CD8-positive, alpha-beta memory T cell (primary cell): ENCODE measurements at regions not wholly inside any gene's neighbourhood (a gene's known extent, or its start where the extent isn't known, plus 50 kb on each side); places are given as distances from the start of the nearest gene placed in this dataset.

ENCODE experiments used
- CTCF ChIA-PET: fragments of 350-600 bp; sonication (Branson Sonifier 250); formaldehyde crosslinking; loops from one replicate; lab custom pipeline; 2021; ENCODE audit warnings: antibody characterized with exemption; lab: Charles Lee
- POLR2A ChIA-PET: fragments of 350-600 bp; sonication (Branson Sonifier 250); formaldehyde crosslinking; loops from one replicate; lab custom pipeline; 2021; ENCODE audit warnings: antibody characterized with exemption; lab: Charles Lee
- DNase-seq, 5 donors: peaks; one replicate each; pipeline versions ENCODE4 v3.0.0 to v3.0.0-alpha.2; 2020 to 2022; ENCODE audit warnings: mixed read lengths in 1 of 5
- H3K27ac ChIP-seq: one replicate; pipeline ENCODE4 v1.7.0; 2013; ENCODE audit warnings: low read depth, mild to moderate bottlenecking, low read length, moderate library complexity
- H3K27me3 ChIP-seq: 2 replicates; pipeline ENCODE4 v1.7.0; 2013; ENCODE audit warnings: low read length, mild to moderate bottlenecking; ENCODE audit not compliant: insufficient read depth, poor library complexity, severe bottlenecking
- H3K36me3 ChIP-seq: 2 replicates; pipeline ENCODE4 v1.7.0; 2013; ENCODE audit warnings: mild to moderate bottlenecking, low read length, moderate library complexity; ENCODE audit not compliant: insufficient read depth
- H3K4me1 ChIP-seq: 2 replicates; pipeline ENCODE4 v1.7.0; 2013; ENCODE audit warnings: mild to moderate bottlenecking, low read length, moderate library complexity; ENCODE audit not compliant: insufficient read depth
- H3K4me3 ChIP-seq: 2 replicates; pipeline ENCODE4 v1.7.0; 2013; ENCODE audit warnings: mild to moderate bottlenecking, low read length
- H3K9me3 ChIP-seq: 2 replicates; pipeline ENCODE4 v1.7.0; 2013; ENCODE audit warnings: mild to moderate bottlenecking, low read length
- H3K27ac Mint-ChIP-seq, 8 donors: one replicate each; pipeline ENCODE4 v1.8.0; 2020 to 2021; ENCODE audit warnings: mixed read lengths in 8 of 8, mild to moderate bottlenecking in 6 of 8, inconsistent platforms in 3 of 8, moderate library complexity in 3 of 8
- H3K27me3 Mint-ChIP-seq, 2 donors: one replicate each; pipeline ENCODE4 v1.8.0; 2020 to 2021; ENCODE audit warnings: mixed read lengths in 2 of 2, mild to moderate bottlenecking in 1 of 2, moderate library complexity in 1 of 2
- H3K36me3 Mint-ChIP-seq, 3 donors: one replicate each; pipeline ENCODE4 v1.8.0; 2020 to 2021; ENCODE audit warnings: mixed read lengths in 3 of 3, inconsistent platforms in 1 of 3, mild to moderate bottlenecking in 1 of 3
- H3K4me1 Mint-ChIP-seq, 3 donors: one replicate each; pipeline ENCODE4 v1.8.0; 2020 to 2021; ENCODE audit warnings: mixed read lengths in 3 of 3, inconsistent platforms in 1 of 3, mild to moderate bottlenecking in 1 of 3
- H3K4me3 Mint-ChIP-seq, 7 donors: one replicate each; pipeline ENCODE4 v1.8.0; 2020 to 2021; ENCODE audit warnings: mixed read lengths in 7 of 7, mild to moderate bottlenecking in 6 of 7, moderate library complexity in 4 of 7, inconsistent platforms in 2 of 7
- H3K9me3 Mint-ChIP-seq, 5 donors: one replicate each; pipeline ENCODE4 v1.8.0; 2020 to 2022; ENCODE audit warnings: mixed read lengths in 5 of 5, mild to moderate bottlenecking in 3 of 5, moderate library complexity in 2 of 5, inconsistent platforms in 1 of 5

GRCh38 chr16:54787045-54787444, 143.6 kb upstream of the IRX5 start:
- H3K4me3 Mint-ChIP-seq: no peak overlapping the region
- POLR2A ChIA-PET: no interaction called here

GRCh38 chr16:54783980-54784379, 146.7 kb upstream of the IRX5 start:
- H3K27me3 ChIP-seq: no peaks in the 10 kb centered on the region
- H3K36me3 ChIP-seq: no peaks in the 10 kb centered on the region
- no peak overlapping the region for H3K4me3 ChIP-seq
- Mint-ChIP-seq H3K9me3 (peaks cover 0 to 12% (median 5%) of the 10 kb centered on the region in 5 donors), H3K36me3 (no peaks in the 10 kb centered on the region), H3K27ac (no peak overlapping the region), H3K27me3 (peaks cover 0 to 2% of the 10 kb centered on the region in 2 donors), H3K4me1 (no peaks in the 10 kb centered on the region), H3K4me3 (no peak overlapping the region)
- no peak overlapping the region for H3K27ac ChIP-seq
- no peak for DNase-seq
- CTCF ChIA-PET: no interaction called here
- POLR2A ChIA-PET: no interaction called here
- no peaks in the 10 kb centered on the region for H3K4me1 ChIP-seq
- no peaks in the 10 kb centered on the region for H3K9me3 ChIP-seq

More at GRCh38 chr16:54787045-54787444, 143.6 kb upstream of the IRX5 start:
- H3K27me3 Mint-ChIP-seq: peaks cover 0 to 2% of the 10 kb centered on the region in 2 donors
- Histone ChIP-seq H3K9me3 (no peaks in the 10 kb centered on the region), H3K4me1 (no peaks in the 10 kb centered on the region), H3K27ac (no peak overlapping the region), H3K4me3 (no peak overlapping the region), H3K27me3 (no peaks in the 10 kb centered on the region), H3K36me3 (no peaks in the 10 kb centered on the region)
- no peak for DNase-seq
- H3K36me3 Mint-ChIP-seq: no peaks in the 10 kb centered on the region
- H3K27ac Mint-ChIP-seq: no peak overlapping the region
- CTCF ChIA-PET: no interaction called here
- H3K4me1 Mint-ChIP-seq: no peaks in the 10 kb centered on the region
- peaks cover 0 to 12% (median 7%) of the 10 kb centered on the region in 5 donors for H3K9me3 Mint-ChIP-seq

GRCh38 chr16:54783226-54783625, 147.4 kb upstream of the IRX5 start:
- Mint-ChIP-seq H3K9me3 (peaks cover 0 to 12% (median 5%) of the 10 kb centered on the region in 5 donors), H3K4me3 (no peak overlapping the region), H3K4me1 (no peaks in the 10 kb centered on the region), H3K27me3 (peaks cover 0 to 2% of the 10 kb centered on the region in 2 donors), H3K36me3 (no peaks in the 10 kb centered on the region), H3K27ac (no peak overlapping the region)
- H3K36me3 ChIP-seq: no peaks in the 10 kb centered on the region
- no peak for DNase-seq
- no peak overlapping the region for H3K27ac ChIP-seq
- ChIA-PET CTCF (no interaction called here), POLR2A (no interaction called here)
- no peaks in the 10 kb centered on the region for H3K9me3 ChIP-seq
- H3K4me1 ChIP-seq: no peaks in the 10 kb centered on the region
- no peak overlapping the region for H3K4me3 ChIP-seq
- no peaks in the 10 kb centered on the region for H3K27me3 ChIP-seq

GRCh38 chr16:54780266-54780665, 150.4 kb upstream of the IRX5 start:
- Mint-ChIP-seq H3K4me3 (no peak overlapping the region), H3K4me1 (no peaks in the 10 kb centered on the region), H3K27me3 (peaks cover 0 to 3% of the 10 kb centered on the region in 2 donors), H3K36me3 (no peaks in the 10 kb centered on the region), H3K9me3 (peaks cover 0 to 3% (median 0%) of the 10 kb centered on the region in 5 donors), H3K27ac (no peak overlapping the region)
- H3K27ac ChIP-seq: no peak overlapping the region
- ChIA-PET POLR2A (no interaction called here), CTCF (no interaction called here)
- no peaks in the 10 kb centered on the region for H3K27me3 ChIP-seq
- no peak for DNase-seq
- H3K36me3 ChIP-seq: no peaks in the 10 kb centered on the region
- H3K4me3 ChIP-seq: no peak overlapping the region
- H3K4me1 ChIP-seq: no peaks in the 10 kb centered on the region
- no peaks in the 10 kb centered on the region for H3K9me3 ChIP-seq

GRCh38 chr16:54779549-54779948, 151.1 kb upstream of the IRX5 start:
- Histone ChIP-seq H3K4me3 (no peak overlapping the region), H3K27ac (no peak overlapping the region), H3K27me3 (no peaks in the 10 kb centered on the region), H3K9me3 (no peaks in the 10 kb centered on the region), H3K4me1 (no peaks in the 10 kb centered on the region), H3K36me3 (no peaks in the 10 kb centered on the region)
- Mint-ChIP-seq H3K9me3 (peaks cover 0 to 3% (median 0%) of the 10 kb centered on the region in 5 donors), H3K4me1 (no peaks in the 10 kb centered on the region), H3K36me3 (no peaks in the 10 kb centered on the region), H3K27ac (no peak overlapping the region), H3K4me3 (no peak overlapping the region), H3K27me3 (peaks cover 0 to 5% of the 10 kb centered on the region in 2 donors)
- CTCF ChIA-PET: no interaction called here
- POLR2A ChIA-PET: no interaction called here
- DNase-seq: no peak

GRCh38 chr16:54774768-54775167, 155.9 kb upstream of the IRX5 start:
- no peak overlapping the region for H3K4me3 ChIP-seq
- H3K27ac ChIP-seq: no peak overlapping the region
- no peaks in the 10 kb centered on the region for H3K36me3 Mint-ChIP-seq
- peaks cover 1 to 5% of the 10 kb centered on the region in 2 donors for H3K27me3 Mint-ChIP-seq
- H3K27ac Mint-ChIP-seq: no peak overlapping the region
- no peak for DNase-seq
- ChIA-PET CTCF (no interaction called here), POLR2A (no interaction called here)
- H3K27me3 ChIP-seq: no peaks in the 10 kb centered on the region
- H3K4me3 Mint-ChIP-seq: no peak overlapping the region
- no peaks in the 10 kb centered on the region for H3K36me3 ChIP-seq
- no peaks in the 10 kb centered on the region for H3K9me3 ChIP-seq
- H3K4me1 Mint-ChIP-seq: no peaks in the 10 kb centered on the region
- H3K9me3 Mint-ChIP-seq: no peaks in the 10 kb centered on the region
- H3K4me1 ChIP-seq: no peaks in the 10 kb centered on the region

- ChIA-PET POLR2A (no interaction called here), CTCF (no interaction called here)
- no peak for DNase-seq
- Histone ChIP-seq H3K4me3 (no peak overlapping the region), H3K27ac (no peak overlapping the region), H3K36me3 (no peaks in the 10 kb centered on the region), H3K27me3 (no peaks in the 10 kb centered on the region), H3K9me3 (no peaks in the 10 kb centered on the region), H3K4me1 (no peaks in the 10 kb centered on the region)
- H3K36me3 Mint-ChIP-seq: no peaks in the 10 kb centered on the region
- peaks cover 0 to 2% (median 0%) of the 10 kb centered on the region in 5 donors for H3K9me3 Mint-ChIP-seq
- peaks cover 1 to 5% of the 10 kb centered on the region in 2 donors for H3K27me3 Mint-ChIP-seq
- no peak overlapping the region for H3K27ac Mint-ChIP-seq
- no peak overlapping the region for H3K4me3 Mint-ChIP-seq
- no peaks in the 10 kb centered on the region for H3K4me1 Mint-ChIP-seq
These were observed 158.3 kb upstream of the IRX5 start for GRCh38 chr16:54772400-54772799.

GRCh38 chr16:54766355-54766754, 164.3 kb upstream of the IRX5 start:
- DNase-seq: no peak
- ChIA-PET CTCF (no interaction called here), POLR2A (no interaction called here)
- Histone ChIP-seq H3K9me3 (no peaks in the 10 kb centered on the region), H3K36me3 (no peaks in the 10 kb centered on the region), H3K27ac (no peak overlapping the region), H3K4me3 (no peak overlapping the region), H3K4me1 (no peaks in the 10 kb centered on the region), H3K27me3 (no peaks in the 10 kb centered on the region)
- no peaks in the 10 kb centered on the region for H3K27me3 Mint-ChIP-seq
- peaks cover 0 to 6% (median 0%) of the 10 kb centered on the region in 5 donors for H3K9me3 Mint-ChIP-seq
- no peaks in the 10 kb centered on the region for H3K36me3 Mint-ChIP-seq
- H3K4me3 Mint-ChIP-seq: no peak overlapping the region
- H3K27ac Mint-ChIP-seq: no peak overlapping the region
- H3K4me1 Mint-ChIP-seq: no peaks in the 10 kb centered on the region

GRCh38 chr16:54750249-54750648, 180.4 kb upstream of the IRX5 start:
- Mint-ChIP-seq H3K9me3 (peaks cover 0 to 5% (median 0%) of the 10 kb centered on the region in 5 donors), H3K27me3 (no peaks in the 10 kb centered on the region), H3K4me3 (no peak overlapping the region), H3K27ac (no peak overlapping the region), H3K4me1 (no peaks in the 10 kb centered on the region), H3K36me3 (no peaks in the 10 kb centered on the region)
- H3K27ac ChIP-seq: no peak overlapping the region
- no peaks in the 10 kb centered on the region for H3K27me3 ChIP-seq
- no peaks in the 10 kb centered on the region for H3K4me1 ChIP-seq
- H3K9me3 ChIP-seq: no peaks in the 10 kb centered on the region
- H3K4me3 ChIP-seq: no peak overlapping the region
- DNase-seq: no peak
- CTCF ChIA-PET: no interaction called here
- no peaks in the 10 kb centered on the region for H3K36me3 ChIP-seq
- POLR2A ChIA-PET: no interaction called here
